Astrocyte (in vitro differentiated cells and primary cell): ENCODE measurements at regions not wholly inside any gene's neighbourhood (a gene's known extent, or its start where the extent isn't known, plus 50 kb on each side); places are given as distances from the start of the nearest gene placed in this dataset.

Source experiments
- DNase-seq: peaks from one replicate; pipeline ENCODE4 v3.0.0-alpha.2; 2010; ENCODE audit warnings: low read depth
- FAIRE-seq: peaks from 2 replicates; lab custom pipeline; 2011; peaks lifted over from hg19 to GRCh38; lab: Jason Lieb, UNC
- H2AFZ ChIP-seq: 2 replicates; pipeline ENCODE4 v1.6.0; 2012; ENCODE audit warnings: low read depth, low read length, inconsistent platforms
- H3K27ac ChIP-seq: 2 replicates; pipeline ENCODE4 v1.5.1; 2011; ENCODE audit warnings: low read depth, low read length, inconsistent platforms
- H3K27me3 ChIP-seq: 2 replicates; pipeline ENCODE4 v1.6.0; 2011; ENCODE audit warnings: low read length, inconsistent platforms; ENCODE audit not compliant: insufficient read depth
- H3K36me3 ChIP-seq: 2 replicates; pipeline ENCODE4 v1.5.1; 2011; ENCODE audit warnings: low read length, inconsistent platforms; ENCODE audit not compliant: insufficient read depth
- H3K4me1 ChIP-seq: 2 replicates; pipeline ENCODE4 v1.5.1; 2011; ENCODE audit warnings: low read length, inconsistent platforms; ENCODE audit not compliant: insufficient read depth
- H3K4me2 ChIP-seq: 2 replicates; pipeline ENCODE4 v1.6.0; 2012; ENCODE audit warnings: low read length, inconsistent platforms
- H3K4me3 ChIP-seq: 2 replicates; pipeline ENCODE4 v1.5.1; 2011; ENCODE audit warnings: low read depth, mild to moderate bottlenecking, low read length, inconsistent platforms; ENCODE audit not compliant: insufficient read depth
- H3K79me2 ChIP-seq: 2 replicates; pipeline ENCODE4 v1.6.0; 2012; ENCODE audit warnings: mild to moderate bottlenecking, low read length, inconsistent platforms; ENCODE audit not compliant: insufficient read depth
- H3K9ac ChIP-seq: 2 replicates; pipeline ENCODE4 v1.6.0; 2012; ENCODE audit warnings: mild to moderate bottlenecking, low read length, inconsistent platforms
- H3K9me3 ChIP-seq: 2 replicates; pipeline ENCODE4 v1.5.1; 2012; ENCODE audit warnings: low read depth, mild to moderate bottlenecking, low read length, inconsistent platforms; ENCODE audit not compliant: insufficient read depth
- H4K20me1 ChIP-seq: 2 replicates; pipeline ENCODE4 v1.6.0; 2012; ENCODE audit warnings: low read length, inconsistent platforms; ENCODE audit not compliant: insufficient read depth
- H3K27ac Mint-ChIP-seq: one replicate; pipeline ENCODE4 v1.8.0; 2021; ENCODE audit warnings: mild to moderate bottlenecking, mixed read lengths; ENCODE audit not compliant: unreplicated experiment
- H3K27me3 Mint-ChIP-seq: one replicate; pipeline ENCODE4 v1.8.0; 2021; ENCODE audit warnings: low read depth, mixed read lengths; ENCODE audit not compliant: unreplicated experiment
- H3K36me3 Mint-ChIP-seq: one replicate; pipeline ENCODE4 v1.8.0; 2021; ENCODE audit warnings: low read depth, mixed read lengths; ENCODE audit not compliant: unreplicated experiment
- H3K4me1 Mint-ChIP-seq: one replicate; pipeline ENCODE4 v1.8.0; 2021; ENCODE audit warnings: low read depth, mixed read lengths; ENCODE audit not compliant: unreplicated experiment
- H3K4me3 Mint-ChIP-seq: one replicate; pipeline ENCODE4 v1.8.0; 2021; ENCODE audit warnings: mild to moderate bottlenecking, moderate library complexity, mixed read lengths; ENCODE audit not compliant: unreplicated experiment
- H3K9me3 Mint-ChIP-seq: one replicate; pipeline ENCODE4 v1.8.0; 2021; ENCODE audit warnings: mild to moderate bottlenecking, mixed read lengths; ENCODE audit not compliant: unreplicated experiment
- CTCF ChIP-seq: IDR thresholded peaks from 2 replicates; pipeline ENCODE4 v1.5.1; 2011; ENCODE audit warnings: low read depth, mild to moderate bottlenecking, inconsistent platforms, low read length, moderate library complexity; ENCODE audit not compliant: insufficient read depth
- EZH2 ChIP-seq: IDR thresholded peaks from 2 replicates; pipeline ENCODE4 v1.6.1; 2012; ENCODE audit warnings: mild to moderate bottlenecking, low read length, inconsistent platforms; ENCODE audit not compliant: insufficient read depth

- H3K4me3 ChIP-seq: no peak overlapping the region
- no peak overlapping the region for H3K4me2 ChIP-seq
- peaks cover 6% of the 10 kb centered on the region for H3K9me3 Mint-ChIP-seq
- FAIRE-seq (no peak), DNase-seq (no peak)
- H3K79me2 ChIP-seq: no peaks in the 10 kb centered on the region
- H3K27me3 ChIP-seq: peaks cover 3% of the 10 kb centered on the region
- H3K4me1 Mint-ChIP-seq: peaks cover 14% of the 10 kb centered on the region
- peaks cover 29% of the 10 kb centered on the region for H3K27me3 Mint-ChIP-seq
- no peak overlapping the region for H2AFZ ChIP-seq
- no peaks in the 10 kb centered on the region for H3K36me3 ChIP-seq
- H3K27ac Mint-ChIP-seq: no peak overlapping the region
- no peak overlapping the region for H3K9ac ChIP-seq
- no peak overlapping the region for H3K27ac ChIP-seq
- H3K9me3 ChIP-seq: no peaks in the 10 kb centered on the region
- no peaks in the 10 kb centered on the region for H3K4me1 ChIP-seq
- no peak overlapping the region for H3K4me3 Mint-ChIP-seq
- TF ChIP-seq EZH2 (no peak), CTCF (no peak)
- H4K20me1 ChIP-seq: no peaks in the 10 kb centered on the region
- no peaks in the 10 kb centered on the region for H3K36me3 Mint-ChIP-seq
Observed at GRCh38 chr11:116424615-116425261, 348.0 kb downstream of the BUD13 start.

GRCh38 chr11:116422956-116423600 is 349.7 kb downstream of the BUD13 start:
- Histone ChIP-seq H4K20me1 (no peaks in the 10 kb centered on the region), H3K4me2 (no peak overlapping the region), H3K79me2 (no peaks in the 10 kb centered on the region), H3K4me3 (no peak overlapping the region), H3K9me3 (no peaks in the 10 kb centered on the region), H3K27me3 (peaks cover 3% of the 10 kb centered on the region), H3K4me1 (no peaks in the 10 kb centered on the region), H2AFZ (no peak overlapping the region), H3K9ac (no peak overlapping the region), H3K27ac (no peak overlapping the region), H3K36me3 (no peaks in the 10 kb centered on the region)
- H3K4me1 Mint-ChIP-seq: peaks cover 14% of the 10 kb centered on the region
- peaks cover 17% of the 10 kb centered on the region for H3K27me3 Mint-ChIP-seq
- no peak overlapping the region for H3K4me3 Mint-ChIP-seq
- H3K36me3 Mint-ChIP-seq: no peaks in the 10 kb centered on the region
- FAIRE-seq (no peak), DNase-seq (no peak)
- H3K9me3 Mint-ChIP-seq: peaks cover 6% of the 10 kb centered on the region
- H3K27ac Mint-ChIP-seq: no peak overlapping the region
- TF ChIP-seq CTCF: no peak
- TF ChIP-seq EZH2: no peak

- H3K4me2 ChIP-seq: no peak overlapping the region
- H3K27ac Mint-ChIP-seq: no peak overlapping the region
- FAIRE-seq: no peak
Observed at GRCh38 chr11:116422556-116422955, 350.2 kb downstream of the BUD13 start.

More at GRCh38 chr11:116422556-116422955, 350.2 kb downstream of the BUD13 start:
- no peaks in the 10 kb centered on the region for H3K79me2 ChIP-seq
- H2AFZ ChIP-seq: no peak overlapping the region
- no peak for DNase-seq
- peaks cover 3% of the 10 kb centered on the region for H3K27me3 ChIP-seq
- H3K27ac ChIP-seq: no peak overlapping the region
- Mint-ChIP-seq H3K4me3 (no peak overlapping the region), H3K36me3 (no peaks in the 10 kb centered on the region), H3K9me3 (peaks cover 6% of the 10 kb centered on the region), H3K27me3 (peaks cover 20% of the 10 kb centered on the region), H3K4me1 (peaks cover 14% of the 10 kb centered on the region)
- no peaks in the 10 kb centered on the region for H3K9me3 ChIP-seq
- TF ChIP-seq CTCF (no peak), EZH2 (no peak)
- H4K20me1 ChIP-seq: no peaks in the 10 kb centered on the region
- H3K9ac ChIP-seq: no peak overlapping the region
- no peaks in the 10 kb centered on the region for H3K4me1 ChIP-seq
- no peak overlapping the region for H3K4me3 ChIP-seq
- no peaks in the 10 kb centered on the region for H3K36me3 ChIP-seq
